ENCODE measurements at regions not wholly inside any gene's neighbourhood (a gene's known extent, or its start where the extent isn't known, plus 50 kb on each side); places are given as distances from the start of the nearest gene placed in this dataset.

DNA sequence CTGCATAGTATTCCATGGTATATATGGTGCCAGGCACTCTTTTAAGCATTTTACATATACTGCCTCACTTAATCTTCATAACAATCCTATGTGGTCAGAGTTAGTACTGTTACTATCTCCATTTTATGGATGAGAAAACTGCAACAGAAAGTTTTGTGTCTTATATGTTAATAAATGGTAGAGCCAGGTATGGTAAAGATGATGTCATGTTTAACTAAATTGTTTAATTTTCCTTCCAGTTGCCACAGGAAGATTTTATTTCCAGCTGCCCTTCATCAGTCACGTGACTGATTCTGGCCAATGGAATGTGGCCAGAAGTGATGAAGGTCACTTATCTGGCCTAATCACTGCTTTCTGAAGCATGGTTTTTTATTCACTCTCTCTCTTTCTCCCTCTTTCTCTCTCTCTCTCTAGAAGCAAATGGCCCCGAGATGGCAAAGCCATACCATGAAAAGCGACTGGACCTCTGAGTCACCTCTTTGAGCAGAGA, 75.7 kb upstream of the BTBD3 start:
- DNase-seq (no peak), ATAC-seq (no peak)
- Histone ChIP-seq H3K27me3 (ENCODE audit: low read depth) (no peaks in the 10 kb centered on the region), H3K4me3 (no peak overlapping the region), H3K4me1 (no peaks in the 10 kb centered on the region), H3K27ac (no peak overlapping the region), H3K36me3 (no peaks in the 10 kb centered on the region), H3K9me3 (no peaks in the 10 kb centered on the region)
- intact Hi-C loops (cut with DNase I): no loop called here
- TF ChIP-seq, protein P1, sequence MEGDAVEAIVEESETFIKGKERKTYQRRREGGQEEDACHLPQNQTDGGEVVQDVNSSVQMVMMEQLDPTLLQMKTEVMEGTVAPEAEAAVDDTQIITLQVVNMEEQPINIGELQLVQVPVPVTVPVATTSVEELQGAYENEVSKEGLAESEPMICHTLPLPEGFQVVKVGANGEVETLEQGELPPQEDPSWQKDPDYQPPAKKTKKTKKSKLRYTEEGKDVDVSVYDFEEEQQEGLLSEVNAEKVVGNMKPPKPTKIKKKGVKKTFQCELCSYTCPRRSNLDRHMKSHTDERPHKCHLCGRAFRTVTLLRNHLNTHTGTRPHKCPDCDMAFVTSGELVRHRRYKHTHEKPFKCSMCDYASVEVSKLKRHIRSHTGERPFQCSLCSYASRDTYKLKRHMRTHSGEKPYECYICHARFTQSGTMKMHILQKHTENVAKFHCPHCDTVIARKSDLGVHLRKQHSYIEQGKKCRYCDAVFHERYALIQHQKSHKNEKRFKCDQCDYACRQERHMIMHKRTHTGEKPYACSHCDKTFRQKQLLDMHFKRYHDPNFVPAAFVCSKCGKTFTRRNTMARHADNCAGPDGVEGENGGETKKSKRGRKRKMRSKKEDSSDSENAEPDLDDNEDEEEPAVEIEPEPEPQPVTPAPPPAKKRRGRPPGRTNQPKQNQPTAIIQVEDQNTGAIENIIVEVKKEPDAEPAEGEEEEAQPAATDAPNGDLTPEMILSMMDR (IDR thresholded peaks at IDR 0.05): no peak

DNA sequence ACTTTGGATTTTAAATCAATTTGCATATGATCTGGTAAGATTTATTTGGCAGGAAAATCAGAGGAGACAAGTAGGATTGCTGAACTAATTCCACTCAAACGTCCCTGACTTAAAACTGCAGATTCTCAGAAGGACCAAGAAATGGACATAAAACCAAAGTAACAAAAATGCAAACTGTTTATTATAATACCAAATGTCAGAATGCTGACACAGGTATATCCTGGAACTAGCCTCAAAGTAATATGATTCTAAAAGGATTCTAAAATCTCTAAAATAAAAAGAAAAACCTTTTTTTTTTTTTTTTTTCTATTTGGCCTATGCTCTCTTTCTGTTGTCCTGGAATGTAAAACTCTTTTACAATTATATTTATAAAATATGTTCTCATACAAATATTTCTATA, 74.4 kb upstream of the BTBD3 start:
- ATAC-seq (no peak), DNase-seq (no peak)
- Histone ChIP-seq H3K36me3 (no peaks in the 10 kb centered on the region), H3K9me3 (no peaks in the 10 kb centered on the region), H3K27ac (no peak overlapping the region), H3K4me3 (no peak overlapping the region), H3K4me1 (no peaks in the 10 kb centered on the region), H3K27me3 (ENCODE audit: low read depth) (no peaks in the 10 kb centered on the region)
- intact Hi-C loops (cut with DNase I): no loop called here
- TF ChIP-seq, protein P1 (IDR thresholded peaks at IDR 0.05): no peak

DNA sequence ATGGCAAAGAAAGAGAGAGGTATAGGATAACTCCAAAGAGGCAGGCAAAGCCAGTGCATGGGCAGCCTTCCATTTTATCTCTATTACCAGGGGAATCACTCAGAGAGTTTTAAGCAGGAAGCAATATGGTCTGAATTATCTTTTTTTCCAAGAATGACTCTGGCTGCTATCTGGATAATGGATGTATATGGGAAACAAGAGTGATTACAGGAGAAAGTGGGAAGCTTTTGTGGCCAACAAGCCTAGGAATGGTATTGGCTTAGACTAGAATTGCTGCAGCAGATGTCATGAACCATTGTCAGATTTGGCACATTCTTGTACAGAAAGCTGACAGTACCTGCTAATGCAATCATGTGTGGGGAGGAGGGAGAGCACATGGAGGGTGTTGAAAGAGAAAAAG, 73.0 kb upstream of the BTBD3 start:
- H3K36me3 ChIP-seq: no peaks in the 10 kb centered on the region
- no peak for ATAC-seq
- DNase-seq: no peak
- H3K4me1 ChIP-seq: no peaks in the 10 kb centered on the region
- no peak overlapping the region for H3K4me3 ChIP-seq
- no peak overlapping the region for H3K27ac ChIP-seq
- H3K9me3 ChIP-seq: no peaks in the 10 kb centered on the region
- TF ChIP-seq, protein P1 (IDR thresholded peaks at IDR 0.05): no peak
- no peaks in the 10 kb centered on the region for H3K27me3 ChIP-seq (ENCODE audit: low read depth)
- intact Hi-C loops (cut with DNase I): no loop called here

DNA sequence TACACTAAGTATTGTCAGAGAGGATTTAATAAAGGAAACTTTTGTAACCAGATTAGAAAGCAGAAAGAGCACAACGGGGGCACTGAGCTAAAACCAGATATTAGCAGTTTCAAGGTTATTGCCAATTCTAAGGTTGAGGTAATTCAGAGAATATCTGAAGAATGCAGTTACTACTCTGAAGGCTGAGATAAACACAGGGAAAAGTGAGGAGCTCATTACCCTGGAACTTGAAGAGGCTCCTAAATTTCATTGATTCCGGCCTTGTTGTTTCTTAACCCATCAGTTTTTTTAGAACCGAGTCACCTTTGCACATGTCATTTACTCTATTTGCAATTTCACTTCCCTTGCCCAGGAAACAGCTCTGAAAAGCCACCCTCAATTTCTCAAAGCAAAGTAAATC, 72.4 kb upstream of the BTBD3 start:
- TF ChIP-seq, protein P1 (IDR thresholded peaks at IDR 0.05): no peak
- Histone ChIP-seq H3K27me3 (ENCODE audit: low read depth) (no peaks in the 10 kb centered on the region), H3K4me1 (no peaks in the 10 kb centered on the region), H3K27ac (no peak overlapping the region), H3K4me3 (no peak overlapping the region), H3K9me3 (no peaks in the 10 kb centered on the region), H3K36me3 (no peaks in the 10 kb centered on the region)
- intact Hi-C loops (cut with DNase I): no loop called here
- ATAC-seq (no peak), DNase-seq (no peak)

DNA sequence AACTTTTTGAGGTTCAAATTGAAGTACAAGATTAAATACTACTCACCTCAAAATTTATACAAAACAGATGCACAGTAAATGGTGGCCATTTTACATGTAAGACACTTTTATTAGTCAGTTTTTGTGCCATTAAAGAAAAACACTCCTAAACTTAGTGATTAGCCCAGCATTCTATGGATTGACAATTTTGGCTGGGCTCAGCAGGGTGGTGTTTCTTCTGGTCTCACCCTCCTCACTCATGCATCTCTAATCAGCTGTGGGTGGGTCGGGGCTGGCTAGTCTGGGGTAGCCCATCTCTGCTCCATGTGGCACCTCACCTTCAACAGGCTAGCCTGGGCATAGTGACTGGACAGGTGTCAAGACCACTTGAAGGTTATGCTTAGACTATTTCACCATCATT, 71.6 kb upstream of the BTBD3 start:
- TF ChIP-seq, protein P1 (IDR thresholded peaks at IDR 0.05): no peak
- H3K4me3 ChIP-seq: no peak overlapping the region
- H3K9me3 ChIP-seq: no peaks in the 10 kb centered on the region
- H3K27ac ChIP-seq: no peak overlapping the region
- no peak for ATAC-seq
- no peaks in the 10 kb centered on the region for H3K36me3 ChIP-seq
- no peaks in the 10 kb centered on the region for H3K4me1 ChIP-seq
- DNase-seq: no peak
- intact Hi-C loops (cut with DNase I): no loop called here
- H3K27me3 ChIP-seq (ENCODE audit: low read depth): no peaks in the 10 kb centered on the region

DNA sequence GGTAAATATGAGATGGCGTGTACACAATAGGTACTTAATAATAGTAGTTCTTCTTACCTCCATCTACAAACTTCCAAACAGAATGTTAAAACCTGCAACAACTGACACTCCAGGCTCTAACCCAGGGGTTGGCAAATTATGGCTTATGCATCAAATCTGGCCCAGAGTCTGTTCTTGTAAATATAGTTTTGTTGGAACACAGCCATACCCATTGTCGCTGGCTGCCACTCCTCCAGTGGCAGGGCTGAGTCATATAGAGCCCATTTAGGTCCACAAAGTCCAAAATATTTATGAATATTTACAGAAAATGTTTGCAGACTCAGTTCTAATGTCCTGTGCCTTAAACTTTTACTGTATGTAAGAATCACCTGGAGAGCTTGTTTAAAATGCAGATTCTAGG, 69.9 kb upstream of the BTBD3 start:
- Histone ChIP-seq H3K4me1 (no peaks in the 10 kb centered on the region), H3K27me3 (ENCODE audit: low read depth) (no peaks in the 10 kb centered on the region), H3K36me3 (no peaks in the 10 kb centered on the region), H3K27ac (no peak overlapping the region), H3K9me3 (no peaks in the 10 kb centered on the region), H3K4me3 (no peak overlapping the region)
- DNase-seq (no peak), ATAC-seq (no peak)
- intact Hi-C loops (cut with DNase I): no loop called here
- TF ChIP-seq, protein P1 (IDR thresholded peaks at IDR 0.05): no peak
